ENCODE measurements at regions not wholly inside any gene's neighbourhood (a gene's known extent, or its start where the extent isn't known, plus 50 kb on each side); places are given as distances from the start of the nearest gene placed in this dataset.

DNA sequence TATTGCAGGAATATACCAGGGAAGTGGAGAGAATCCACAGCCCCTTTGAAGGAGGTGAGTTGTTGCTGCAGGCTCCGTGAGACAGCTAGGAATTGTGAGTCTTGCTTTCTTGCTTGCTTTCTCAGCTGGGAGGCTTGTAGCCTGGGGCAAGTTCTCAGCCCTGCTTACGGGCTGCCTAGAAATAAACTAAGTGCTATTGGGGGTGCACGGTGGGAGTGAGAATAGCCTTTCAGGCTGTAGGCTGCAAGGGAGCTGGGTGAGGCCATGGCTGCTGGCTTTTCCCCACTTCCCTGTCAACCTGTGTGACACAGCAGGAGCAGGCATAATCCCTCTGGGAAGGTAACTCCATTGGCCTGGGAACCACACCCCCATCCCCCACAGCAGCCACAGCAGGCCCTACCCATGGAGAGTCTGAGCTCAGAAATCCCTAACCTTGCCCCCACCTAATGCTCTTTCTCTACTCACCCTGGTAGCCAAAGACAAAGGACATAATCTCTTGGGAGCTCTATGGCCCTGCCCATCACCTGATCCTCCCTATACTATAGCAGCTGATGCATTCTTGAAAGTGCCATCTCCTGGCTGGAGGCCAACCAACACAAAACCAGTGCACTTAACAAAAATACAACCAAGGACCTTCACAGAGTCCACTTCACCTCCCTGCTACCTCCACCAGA, 113.0 kb downstream of the MMRN1 start:
- DNase-seq (ENCODE audit: low spot score) = no peak

DNA sequence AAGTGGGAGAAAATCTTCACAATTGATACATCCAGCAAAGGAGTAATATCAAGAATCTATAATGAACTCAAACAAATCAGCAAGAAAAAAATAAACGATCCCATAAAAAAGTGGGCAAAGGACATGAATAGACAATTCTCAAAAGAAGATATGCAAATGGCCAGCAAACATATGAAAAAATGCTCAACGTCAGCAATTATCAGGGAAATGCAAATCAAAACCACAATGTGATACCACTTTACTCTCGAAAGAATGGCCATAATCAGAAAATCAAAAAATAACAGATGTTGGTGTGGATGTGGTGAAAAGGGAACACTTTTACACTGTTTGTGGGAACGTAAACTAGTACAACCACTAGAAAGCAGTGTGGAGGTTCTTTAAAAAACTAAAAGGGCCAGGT, 114.3 kb upstream of the CCSER1 start:
- no peak for DNase-seq (ENCODE audit: low spot score)

- DNase-seq (ENCODE audit: low spot score) = no peak
Measured at GRCh38 chr4:90024519-90024918, 102.7 kb upstream of the CCSER1 start.

DNA sequence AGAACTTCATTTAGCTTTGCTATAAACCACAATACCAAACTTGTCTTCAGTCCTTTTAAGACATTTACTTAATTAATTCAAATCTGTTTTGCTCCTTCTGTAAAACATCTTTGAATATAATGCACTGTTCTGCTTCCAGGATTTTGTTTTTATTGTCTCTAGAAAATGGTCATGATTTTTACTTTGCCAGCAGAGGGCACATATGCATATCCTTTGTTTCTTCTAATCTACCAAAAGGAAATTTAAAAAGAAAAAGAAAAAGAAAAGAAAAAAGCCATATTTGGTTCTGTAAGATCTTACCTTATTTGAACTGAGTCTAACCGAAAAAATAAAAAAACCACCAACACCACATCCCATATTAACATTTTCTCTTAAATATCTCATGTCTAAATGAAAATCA, 101.9 kb upstream of the CCSER1 start:
- peak; percentile 34 for DNase-seq (ENCODE audit: low spot score)

GRCh38 chr4:90027565-90027964, 99.6 kb upstream of the CCSER1 start:
- no peak for DNase-seq (ENCODE audit: low spot score)

- DNase-seq (ENCODE audit: low spot score) = no peak
Measured at GRCh38 chr4:90028460-90028859, 98.7 kb upstream of the CCSER1 start.

DNA sequence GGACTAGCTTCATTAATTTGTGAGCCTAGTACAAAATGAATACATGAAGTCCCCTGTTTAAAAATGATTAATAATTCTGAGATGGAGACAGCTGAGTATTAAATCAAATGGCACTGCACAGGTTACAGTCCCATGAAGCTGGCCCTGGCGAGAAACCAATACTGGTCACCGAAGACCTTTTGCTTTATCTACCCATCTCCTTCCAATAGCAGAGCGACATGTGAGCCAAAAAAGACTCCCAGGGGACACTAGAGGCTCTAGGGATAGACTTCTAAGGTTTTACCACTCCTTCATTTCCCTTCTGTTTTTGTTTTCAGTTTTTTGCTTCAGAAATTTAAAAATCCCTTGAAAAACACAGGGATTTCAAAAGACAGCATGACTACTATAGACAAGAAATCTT, 97.0 kb upstream of the CCSER1 start:
- DNase-seq (ENCODE audit: low spot score) = no peak

GRCh38 chr4:90030953-90031352, 96.2 kb upstream of the CCSER1 start:
- peak; percentile 58 for DNase-seq (ENCODE audit: low spot score)

GRCh38 chr4:90039122-90039521, 88.1 kb upstream of the CCSER1 start:
- DNase-seq (ENCODE audit: low spot score) = no peak

DNA sequence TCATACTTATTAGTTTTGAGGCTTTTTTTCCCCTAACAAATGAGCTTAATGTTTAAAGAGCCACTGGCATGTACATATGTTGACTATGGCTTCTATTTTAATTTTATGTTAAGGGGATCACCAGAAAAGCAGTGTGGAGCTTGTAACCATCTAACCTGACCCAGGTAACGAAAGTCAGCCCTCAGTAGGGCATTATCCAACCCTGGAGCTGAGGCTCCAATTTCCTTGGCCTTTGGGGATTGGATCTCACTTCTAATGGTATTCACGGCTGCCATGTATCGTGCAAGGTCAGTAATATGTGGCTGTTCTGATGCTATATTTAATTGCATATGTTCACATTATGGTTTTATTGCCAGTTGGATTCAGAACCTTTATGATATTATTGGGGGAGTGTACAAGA, 75.2 kb upstream of the CCSER1 start:
- no peak for DNase-seq (ENCODE audit: low spot score)

DNA sequence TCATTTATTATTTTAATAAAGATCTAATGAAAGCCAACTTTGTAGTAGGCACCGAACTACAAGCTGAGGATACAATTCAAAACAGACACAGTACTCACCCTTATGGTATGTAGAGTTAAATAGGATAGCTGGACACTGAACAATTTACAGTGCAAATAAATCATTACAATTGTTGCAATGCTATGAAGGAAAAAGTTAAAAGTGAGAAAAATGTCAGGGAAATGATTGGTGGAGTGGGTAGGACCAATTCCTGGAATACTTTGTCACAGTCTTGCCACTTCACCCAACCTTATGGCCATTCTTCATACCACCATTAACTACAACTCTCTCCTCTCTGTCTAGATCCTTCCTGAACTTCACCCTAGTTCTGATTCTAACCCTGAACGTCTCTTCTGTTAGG, 70.1 kb upstream of the CCSER1 start:
- no peak for DNase-seq (ENCODE audit: low spot score)

- no peak for DNase-seq (ENCODE audit: low spot score)
Measured at GRCh38 chr4:90060039-90060438, 67.2 kb upstream of the CCSER1 start.

GRCh38 chr4:90061881-90062280, 65.3 kb upstream of the CCSER1 start:
- no peak for DNase-seq (ENCODE audit: low spot score)

- DNase-seq (ENCODE audit: low spot score) = no peak
Measured at GRCh38 chr4:90064196-90064595, 63.0 kb upstream of the CCSER1 start.

DNA sequence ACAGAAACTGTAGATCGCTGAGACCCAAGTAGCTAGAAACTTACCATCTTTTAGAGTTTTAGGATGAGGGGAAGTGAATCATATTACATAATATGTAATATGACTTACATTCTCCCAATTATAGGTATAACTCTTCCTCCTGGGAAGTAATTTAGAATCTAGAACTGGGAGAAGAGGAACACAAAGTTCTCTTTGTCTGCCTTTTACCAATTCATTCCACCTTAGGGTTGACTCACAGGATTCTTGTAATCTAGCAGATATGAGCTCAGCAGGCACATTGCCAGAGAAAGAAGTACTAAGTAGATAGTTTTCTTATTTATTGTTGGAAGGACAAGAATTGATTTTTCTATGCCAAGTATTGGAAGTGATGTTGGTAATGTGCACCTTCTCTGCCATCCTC, 58.0 kb upstream of the CCSER1 start:
- DNase-seq (ENCODE audit: low spot score) = no peak

DNA sequence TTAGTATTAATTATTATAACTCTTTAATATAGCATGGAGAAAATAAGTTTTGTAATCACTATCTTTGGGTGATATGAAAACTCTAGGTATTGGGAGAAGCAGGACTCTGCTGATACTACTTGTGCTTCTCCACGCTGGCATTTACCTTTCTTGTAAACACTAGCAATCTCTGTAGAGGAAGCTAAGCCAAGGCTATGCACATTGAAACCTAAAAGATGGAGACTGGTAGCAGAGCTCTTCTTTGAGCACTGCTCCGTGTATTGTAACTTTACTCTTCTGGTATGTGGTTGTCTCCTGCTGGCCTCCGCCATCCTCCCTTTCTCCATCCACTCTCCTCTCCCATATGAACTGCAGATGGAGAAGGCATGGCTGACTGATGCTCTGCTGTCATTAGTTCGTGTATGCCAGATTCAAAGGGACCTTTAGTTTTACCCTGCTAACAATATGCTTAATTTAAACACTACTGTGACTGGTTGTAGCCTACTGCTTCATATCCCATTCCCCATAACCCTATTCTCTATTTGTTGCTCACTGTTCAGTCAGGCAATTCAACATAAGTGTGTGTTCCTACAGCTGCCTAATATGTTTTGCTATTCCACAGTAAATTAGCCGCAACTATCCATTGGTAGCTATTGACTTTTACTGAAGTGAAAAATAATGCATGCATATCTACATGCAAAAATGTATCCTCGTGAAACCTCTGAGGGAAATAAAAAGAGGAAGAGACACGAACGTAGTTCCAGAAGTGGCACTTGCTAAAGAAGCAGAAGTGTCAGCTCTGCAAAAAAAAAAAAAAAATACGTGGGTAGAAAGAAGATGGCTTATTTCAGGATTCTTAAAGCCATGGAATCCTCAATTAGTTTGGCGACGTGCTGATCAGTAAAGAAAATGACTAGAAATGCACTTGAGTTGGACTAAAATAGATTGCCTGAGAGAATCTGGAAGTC, 55.6 kb upstream of the CCSER1 start:
- DNase-seq (ENCODE audit: low spot score) = no peak

DNA sequence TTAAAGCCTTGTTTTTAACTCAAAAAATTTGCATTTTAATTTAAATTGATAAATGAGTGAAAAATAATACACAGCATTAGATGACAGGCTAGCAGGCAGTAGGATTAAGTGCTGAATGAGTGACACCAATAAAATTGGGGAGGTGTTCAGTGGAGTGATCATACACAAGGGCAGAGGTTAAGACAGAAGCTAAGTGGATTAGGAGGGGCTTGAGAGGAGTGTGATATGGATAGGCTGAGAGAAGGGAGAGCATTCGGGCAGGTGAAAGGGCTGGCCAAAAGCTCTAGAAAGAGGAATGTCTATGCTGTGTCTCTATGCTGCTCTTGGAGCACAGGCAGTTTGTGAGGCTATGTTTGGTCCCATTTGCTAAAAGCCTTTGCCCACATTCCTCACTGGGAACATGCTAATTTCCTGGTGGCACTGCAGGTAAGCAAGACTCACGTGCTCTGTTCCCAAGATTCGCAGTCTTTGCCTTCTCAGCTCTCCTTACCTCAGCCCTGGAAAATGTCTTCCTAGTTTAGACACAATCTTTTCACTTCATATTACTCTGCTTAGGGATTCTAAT, 52.8 kb upstream of the CCSER1 start:
- no peak for DNase-seq (ENCODE audit: low spot score)

All from cerebellar cortex (tissue), 1 donor.